GM19025 (cell line): ENCODE measurements at regions not wholly inside any gene's neighbourhood (a gene's known extent, or its start where the extent isn't known, plus 50 kb on each side); places are given as distances from the start of the nearest gene placed in this dataset.
"Not testable (repeated sequence)": the region's sequence is repeated elsewhere in the genome, so short reads cannot be mapped to it uniquely, and the experiment has no call there.

Experiments
- ATAC-seq: cut with Tn5 transposase; IDR thresholded peaks from one replicate; pipeline ENCODE4 v1.9.1; 2021; ENCODE audit warnings: mild to moderate bottlenecking, low read depth, moderate library complexity; ENCODE audit not compliant: unreplicated experiment

DNA sequence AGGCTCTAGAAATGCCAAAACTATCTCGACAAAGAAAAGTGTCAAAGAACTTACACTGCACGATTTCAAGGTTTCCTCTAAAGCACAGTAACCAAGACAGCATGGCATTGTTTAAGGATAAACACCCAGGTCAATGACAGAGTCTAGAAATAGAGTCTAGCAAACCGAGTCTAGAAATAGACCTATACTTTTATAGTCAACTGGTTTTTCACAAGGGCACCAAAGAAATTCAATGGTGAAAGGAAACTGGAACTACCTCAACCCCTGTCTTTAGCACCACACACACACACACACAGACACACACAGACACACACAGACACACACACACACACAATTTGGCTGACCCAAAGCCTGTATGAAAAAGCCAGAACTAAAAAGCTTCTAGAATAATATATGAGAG, 67.1 kb upstream of the PGBD5 start:
- ATAC-seq = no peak

DNA sequence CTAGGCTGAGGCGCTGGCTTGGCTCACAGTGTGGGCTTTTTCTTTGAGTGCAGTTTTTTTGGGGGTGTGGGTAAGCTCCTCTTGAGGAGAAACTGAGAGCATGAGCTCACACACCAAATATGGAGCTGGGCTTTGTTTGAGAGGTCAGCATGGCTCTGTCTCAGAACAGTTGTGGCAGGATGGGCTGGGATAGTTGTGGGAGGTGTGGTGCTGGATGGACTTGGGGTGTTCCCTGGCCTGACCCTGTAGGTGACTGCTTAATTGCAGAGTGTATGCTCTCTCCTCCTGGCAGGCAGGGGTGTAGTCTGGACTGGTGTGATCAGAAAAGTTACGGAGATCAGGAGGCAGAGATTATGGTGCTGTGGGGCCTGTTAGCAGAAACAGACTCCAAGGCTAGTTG, 64.3 kb upstream of the PGBD5 start:
- no peak for ATAC-seq

- ATAC-seq = no peak
These were observed 61.8 kb upstream of the PGBD5 start for GRCh38 chr1:230487773-230488428.

- ATAC-seq = no peak
These were observed 50.5 kb upstream of the PGBD5 start for GRCh38 chr1:230476622-230477003.

DNA sequence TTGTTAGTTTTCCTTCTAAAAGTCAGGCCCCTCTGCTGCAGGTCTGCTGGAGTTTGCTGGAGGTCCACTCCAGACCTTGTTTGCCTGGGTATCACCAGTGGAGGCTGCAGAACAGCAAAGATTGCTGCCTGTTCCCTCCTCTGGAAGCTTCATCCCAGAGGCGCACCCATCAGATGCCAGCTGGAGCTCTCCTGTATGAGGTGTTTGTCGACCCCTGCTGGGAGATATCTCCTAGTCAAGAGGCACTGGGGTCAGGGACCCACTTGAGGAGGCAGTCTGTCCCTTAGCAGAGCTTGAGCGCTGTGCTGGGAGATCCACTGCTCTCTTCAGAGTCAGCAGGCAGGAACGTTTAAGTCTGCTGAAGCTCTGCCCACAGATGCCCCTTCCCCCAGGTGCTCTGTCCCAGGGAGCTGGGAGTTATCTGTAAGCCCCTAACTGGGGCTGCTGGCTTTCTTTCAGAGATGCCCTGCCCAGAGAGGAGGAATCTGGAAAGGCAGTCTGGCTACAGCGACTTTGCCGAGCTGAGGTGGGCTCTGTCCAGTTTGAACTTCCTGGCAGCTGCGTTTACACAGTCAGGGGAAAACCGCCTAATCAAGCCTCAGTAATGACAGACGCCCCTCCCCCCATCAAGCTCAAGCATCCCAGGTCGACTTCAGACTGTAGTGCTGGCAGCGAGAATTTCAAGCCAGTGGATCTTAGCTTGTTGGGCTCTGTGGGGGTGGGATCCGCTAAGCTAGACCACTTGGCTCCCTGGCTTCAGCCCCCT, 49.9 kb upstream of the PGBD5 start:
- ATAC-seq = not testable (repeated sequence)
